Bronchial epithelial cell (primary cell): ENCODE measurements at regions not wholly inside any gene's neighbourhood (a gene's known extent, or its start where the extent isn't known, plus 50 kb on each side); places are given as distances from the start of the nearest gene placed in this dataset.
A peak's percentile ranks its signal among the peaks of the same experiment; 100 is the strongest.
"Not testable (repeated sequence)": the region's sequence is repeated elsewhere in the genome, so short reads cannot be mapped to it uniquely, and the experiment has no call there.

ENCODE experiments used
- DNase-seq: peaks from one replicate; pipeline ENCODE4 v3.0.0-alpha.2; 2010; ENCODE audit warnings: low read depth
- FAIRE-seq: peaks from 2 replicates; lab custom pipeline; 2011; peaks lifted over from hg19 to GRCh38; lab: Jason Lieb, UNC
- H3K27me3 ChIP-seq: 2 replicates; pipeline ENCODE4 v1.5.1; 2011; ENCODE audit warnings: low read length; ENCODE audit not compliant: control insufficient read depth, insufficient read depth
- H3K36me3 ChIP-seq: 2 replicates; pipeline ENCODE4 v1.5.1; 2011; ENCODE audit warnings: low read length; ENCODE audit not compliant: control insufficient read depth, insufficient read depth
- H3K4me3 ChIP-seq: 2 replicates; pipeline ENCODE4 v1.5.1; 2011; ENCODE audit warnings: mild to moderate bottlenecking, low read depth, low read length, control low read depth
- CTCF ChIP-seq: IDR thresholded peaks from 2 replicates; pipeline ENCODE4 v1.5.1; 2011; ENCODE audit warnings: mild to moderate bottlenecking, moderate library complexity, low read length, control low read depth, inconsistent platforms; ENCODE audit not compliant: insufficient read depth, severe bottlenecking

GRCh38 chr7:45324683-45325237 lies 167.2 kb downstream of the RAMP3 start:
- FAIRE-seq (peak; percentile 77), DNase-seq (no peak)
- Histone ChIP-seq H3K36me3 (no peaks in the 10 kb centered on the region), H3K27me3 (no peaks in the 10 kb centered on the region), H3K4me3 (no peak overlapping the region)
- TF ChIP-seq CTCF, result no peak

- Histone ChIP-seq H3K36me3 (no peaks in the 10 kb centered on the region), H3K4me3 (no peak overlapping the region), H3K27me3 (no peaks in the 10 kb centered on the region)
- FAIRE-seq (no peak), DNase-seq (no peak)
- TF ChIP-seq CTCF, result no peak
Measured at GRCh38 chr7:45325378-45325777, 167.8 kb downstream of the RAMP3 start.

- FAIRE-seq (no peak), DNase-seq (no peak)
- no peaks in the 10 kb centered on the region for H3K36me3 ChIP-seq
- H3K4me3 ChIP-seq, result no peak overlapping the region
- no peaks in the 10 kb centered on the region for H3K27me3 ChIP-seq
- TF ChIP-seq CTCF, result no peak
Measured at GRCh38 chr7:45328403-45328981, 170.9 kb downstream of the RAMP3 start.

- no peaks in the 10 kb centered on the region for H3K27me3 ChIP-seq
- no peak overlapping the region for H3K4me3 ChIP-seq
- no peak for FAIRE-seq
- TF ChIP-seq CTCF, result no peak
- H3K36me3 ChIP-seq, result no peaks in the 10 kb centered on the region
- DNase-seq, result no peak
Measured at GRCh38 chr7:45331563-45331962, 174.0 kb downstream of the RAMP3 start.

GRCh38 chr7:45335024-45335423 lies 177.4 kb downstream of the RAMP3 start:
- H3K27me3 ChIP-seq, result not testable (repeated sequence)

GRCh38 chr7:45342236-45342635 lies 184.6 kb downstream of the RAMP3 start:
- H3K27me3 ChIP-seq, result no peaks in the 10 kb centered on the region
- no peaks in the 10 kb centered on the region for H3K36me3 ChIP-seq
- no peak for TF ChIP-seq CTCF
- no peak for FAIRE-seq
- H3K4me3 ChIP-seq, result no peak overlapping the region
- no peak for DNase-seq

More at GRCh38 chr7:45335024-45335423, 177.4 kb downstream of the RAMP3 start:
- not testable (repeated sequence) for FAIRE-seq, H3K4me3 ChIP-seq, DNase-seq, H3K36me3 ChIP-seq
